IPS-18a (cell line): ENCODE measurements at regions not wholly inside any gene's neighbourhood (a gene's known extent, or its start where the extent isn't known, plus 50 kb on each side); places are given as distances from the start of the nearest gene placed in this dataset.
"Not testable (repeated sequence)": the region's sequence is repeated elsewhere in the genome, so short reads cannot be mapped to it uniquely, and the experiment has no call there.

Experiments used
- H3K27ac ChIP-seq: one replicate; pipeline ENCODE4 v1.5.1; 2013; ENCODE audit warnings: low read length
- H3K27me3 ChIP-seq: one replicate; pipeline ENCODE4 v1.6.1; 2013; ENCODE audit warnings: mild to moderate bottlenecking, low read length; ENCODE audit not compliant: control insufficient read depth, insufficient read depth
- H3K36me3 ChIP-seq: one replicate; pipeline ENCODE4 v1.6.1; 2013; ENCODE audit warnings: low read depth, low read length; ENCODE audit not compliant: control insufficient read depth
- H3K4me1 ChIP-seq: one replicate; pipeline ENCODE4 v1.6.1; 2013; ENCODE audit warnings: low read depth, low read length; ENCODE audit not compliant: control insufficient read depth
- H3K4me3 ChIP-seq: one replicate; pipeline ENCODE4 v1.5.1; 2013; ENCODE audit warnings: low read length
- H3K9ac ChIP-seq: one replicate; pipeline ENCODE4 v1.6.1; 2013; ENCODE audit warnings: mild to moderate bottlenecking, low read length, moderate library complexity
- H3K9me3 ChIP-seq: one replicate; pipeline ENCODE4 v1.6.1; 2013; ENCODE audit warnings: low read depth, low read length; ENCODE audit not compliant: control insufficient read depth

DNA sequence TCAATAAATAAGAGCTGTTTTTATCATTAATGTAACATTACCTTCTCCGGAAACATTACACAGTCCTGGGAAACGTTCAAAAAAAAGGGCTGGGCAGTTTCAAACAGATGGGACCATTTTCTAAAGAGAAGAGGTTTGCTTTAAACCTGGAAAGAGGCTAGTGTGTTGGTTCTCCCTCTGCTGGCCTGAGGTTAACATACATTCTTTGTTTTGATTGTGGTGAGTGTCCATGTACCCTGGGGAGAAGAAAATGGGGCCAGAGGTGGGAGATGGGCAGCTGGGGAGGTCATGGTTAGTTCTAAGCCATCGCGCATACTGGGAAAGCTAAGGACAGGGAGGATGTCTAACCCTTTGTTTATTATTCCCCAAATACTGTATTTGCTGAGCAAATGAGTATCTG lies 194.7 kb downstream of the CPEB2 start:
- no peaks in the 10 kb centered on the region for H3K9me3 ChIP-seq
- no peak overlapping the region for H3K27ac ChIP-seq
- no peaks in the 10 kb centered on the region for H3K36me3 ChIP-seq
- H3K4me1 ChIP-seq = peaks cover 33% of the 10 kb centered on the region
- H3K4me3 ChIP-seq = no peak overlapping the region
- no peak overlapping the region for H3K9ac ChIP-seq
- H3K27me3 ChIP-seq = no peaks in the 10 kb centered on the region

GRCh38 chr4:15198070-15198727 lies 195.9 kb downstream of the CPEB2 start:
- H3K9me3 ChIP-seq = no peaks in the 10 kb centered on the region
- no peaks in the 10 kb centered on the region for H3K27me3 ChIP-seq
- H3K4me3 ChIP-seq = peak overlapping the region; percentile 37
- no peak overlapping the region for H3K9ac ChIP-seq
- H3K36me3 ChIP-seq = no peaks in the 10 kb centered on the region
- peaks cover 33% of the 10 kb centered on the region for H3K4me1 ChIP-seq
- no peak overlapping the region for H3K27ac ChIP-seq

- Histone ChIP-seq H3K4me1 (peaks cover 29% of the 10 kb centered on the region), H3K27ac (no peak overlapping the region), H3K27me3 (no peaks in the 10 kb centered on the region), H3K9ac (no peak overlapping the region), H3K9me3 (peaks cover 4% of the 10 kb centered on the region), H3K4me3 (no peak overlapping the region), H3K36me3 (no peaks in the 10 kb centered on the region)
These were observed 199.5 kb downstream of the CPEB2 start for GRCh38 chr4:15201782-15202181.

GRCh38 chr4:15202481-15202880 lies 200.2 kb downstream of the CPEB2 start:
- Histone ChIP-seq H3K27ac (no peak overlapping the region), H3K36me3 (no peaks in the 10 kb centered on the region), H3K9ac (no peak overlapping the region), H3K4me3 (no peak overlapping the region), H3K9me3 (peaks cover 11% of the 10 kb centered on the region), H3K4me1 (peaks cover 22% of the 10 kb centered on the region), H3K27me3 (no peaks in the 10 kb centered on the region)

GRCh38 chr4:15206526-15206925 lies 204.2 kb downstream of the CPEB2 start:
- H3K27ac ChIP-seq, H3K9ac ChIP-seq, H3K27me3 ChIP-seq, H3K36me3 ChIP-seq, H3K4me1 ChIP-seq, H3K4me3 ChIP-seq: not testable (repeated sequence)
- H3K9me3 ChIP-seq = peaks cover 11% of the 10 kb centered on the region

- Histone ChIP-seq H3K9me3 (no peaks in the 10 kb centered on the region), H3K36me3 (no peaks in the 10 kb centered on the region), H3K9ac (no peak overlapping the region), H3K4me1 (peaks cover 9% of the 10 kb centered on the region), H3K27me3 (no peaks in the 10 kb centered on the region), H3K27ac (no peak overlapping the region), H3K4me3 (no peak overlapping the region)
These were observed 211.2 kb downstream of the CPEB2 start for GRCh38 chr4:15213302-15213970.

DNA sequence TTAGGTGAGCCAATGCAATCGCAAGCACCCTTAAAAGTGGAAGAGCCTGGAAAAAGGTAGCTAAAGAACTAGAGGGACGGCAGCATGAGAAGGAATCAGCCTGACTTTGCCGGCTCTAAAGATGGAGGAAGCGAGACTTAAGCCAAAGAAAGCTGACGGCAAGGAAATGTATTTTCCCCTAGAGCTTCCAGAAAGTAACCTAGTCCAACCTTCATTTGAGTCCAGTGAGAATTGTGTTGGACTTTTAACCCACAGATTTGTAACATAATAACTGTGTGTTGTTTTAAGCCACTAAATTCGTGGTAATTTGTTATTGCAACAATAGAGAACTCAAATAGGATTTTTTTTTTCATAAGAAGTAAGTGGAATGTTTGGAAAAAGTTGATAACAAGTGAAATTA lies 212.7 kb upstream of the C1QTNF7 start:
- Histone ChIP-seq H3K4me1 (peaks cover 11% of the 10 kb centered on the region), H3K27me3 (no peaks in the 10 kb centered on the region), H3K27ac (no peak overlapping the region), H3K36me3 (no peaks in the 10 kb centered on the region), H3K4me3 (no peak overlapping the region), H3K9me3 (no peaks in the 10 kb centered on the region), H3K9ac (no peak overlapping the region)

DNA sequence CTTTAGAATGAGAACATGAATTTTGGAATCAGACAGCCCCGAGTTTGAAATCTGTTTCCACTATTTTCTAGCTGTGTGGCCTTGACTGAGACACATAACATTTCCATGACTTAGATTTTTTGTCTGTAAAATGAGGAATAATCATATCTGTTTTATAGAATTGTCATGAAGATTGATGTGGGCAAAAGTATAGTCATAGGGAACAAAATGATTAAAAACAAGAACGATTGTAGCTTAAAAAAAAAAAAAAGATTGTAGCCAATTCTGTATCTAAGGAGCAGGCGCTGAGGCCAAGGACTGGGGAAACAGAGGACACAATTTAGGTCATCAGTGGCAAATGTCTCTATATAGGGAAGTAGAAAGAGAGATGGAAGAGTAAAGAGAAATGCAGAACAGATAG lies 201.6 kb upstream of the C1QTNF7 start:
- H3K36me3 ChIP-seq = no peaks in the 10 kb centered on the region
- H3K4me3 ChIP-seq = no peak overlapping the region
- no peaks in the 10 kb centered on the region for H3K27me3 ChIP-seq
- H3K9me3 ChIP-seq = no peaks in the 10 kb centered on the region
- H3K27ac ChIP-seq = no peak overlapping the region
- no peaks in the 10 kb centered on the region for H3K4me1 ChIP-seq
- H3K9ac ChIP-seq = no peak overlapping the region

- Histone ChIP-seq H3K27ac (no peak overlapping the region), H3K36me3 (no peaks in the 10 kb centered on the region), H3K4me1 (peaks cover 3% of the 10 kb centered on the region), H3K9ac (no peak overlapping the region), H3K9me3 (no peaks in the 10 kb centered on the region), H3K27me3 (no peaks in the 10 kb centered on the region), H3K4me3 (no peak overlapping the region)
These were observed 196.4 kb upstream of the C1QTNF7 start for GRCh38 chr4:15231265-15232091.

DNA sequence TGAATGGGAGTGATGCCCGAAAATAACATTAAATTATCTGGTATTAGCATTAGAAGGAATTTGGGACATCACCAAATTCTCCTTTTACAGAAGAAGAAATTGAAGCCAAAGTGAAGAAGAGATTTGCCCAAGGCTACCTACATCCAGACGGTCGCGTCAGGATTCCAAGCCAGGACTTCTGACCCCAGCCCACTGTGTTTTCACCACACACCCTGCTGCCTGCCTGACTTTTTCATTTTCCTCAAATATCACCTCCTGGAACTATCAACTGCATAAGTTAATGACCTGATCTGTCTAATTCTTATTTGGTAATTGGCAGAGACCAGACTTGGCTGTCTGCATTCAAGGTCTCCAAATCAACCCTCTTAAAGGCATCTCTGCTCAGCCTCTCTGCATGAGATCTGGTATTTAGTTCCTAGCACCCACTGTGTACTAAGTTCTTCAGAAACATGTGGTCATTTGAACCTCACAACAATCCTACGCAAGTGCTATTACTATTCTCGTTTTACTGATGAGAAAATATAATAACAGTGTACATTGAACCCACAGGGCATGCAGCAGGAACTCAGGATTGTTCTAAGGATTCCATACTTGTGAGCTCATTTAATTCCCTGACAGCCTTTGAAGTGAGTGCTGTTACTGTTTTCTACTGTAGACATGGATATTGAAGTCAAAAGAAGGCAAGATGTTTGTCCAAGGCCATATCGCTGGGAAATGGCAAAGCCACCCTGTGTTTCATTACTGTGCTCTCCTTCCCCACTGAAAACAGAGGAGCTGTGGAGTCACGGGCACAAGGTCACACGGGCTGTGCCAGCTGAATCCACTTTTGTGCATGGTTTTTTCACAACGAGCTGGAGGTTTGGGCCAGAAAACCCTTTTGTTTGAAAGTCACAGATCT lies 195.2 kb upstream of the C1QTNF7 start:
- Histone ChIP-seq H3K4me3 (no peak overlapping the region), H3K36me3 (no peaks in the 10 kb centered on the region), H3K27ac (no peak overlapping the region), H3K4me1 (peaks cover 3% of the 10 kb centered on the region), H3K27me3 (no peaks in the 10 kb centered on the region), H3K9me3 (no peaks in the 10 kb centered on the region), H3K9ac (no peak overlapping the region)

DNA sequence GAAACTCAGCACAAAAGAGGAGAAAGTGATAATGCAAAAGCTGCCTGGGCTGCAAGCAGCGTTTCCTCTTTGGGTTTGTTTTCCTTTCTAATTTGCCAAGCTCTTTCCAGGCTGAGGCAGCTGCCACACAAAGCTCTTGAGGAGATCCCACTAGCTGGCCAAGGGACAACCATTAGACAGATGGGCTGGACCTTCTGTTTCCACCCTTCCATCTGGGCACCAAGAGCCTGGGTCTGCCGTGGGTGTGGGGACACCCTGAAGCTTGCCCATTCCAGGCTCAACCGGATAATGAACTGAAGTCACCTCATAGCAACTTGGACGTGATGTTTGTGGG lies 194.6 kb upstream of the C1QTNF7 start:
- no peak overlapping the region for H3K27ac ChIP-seq
- no peak overlapping the region for H3K9ac ChIP-seq
- peaks cover 3% of the 10 kb centered on the region for H3K4me1 ChIP-seq
- no peaks in the 10 kb centered on the region for H3K36me3 ChIP-seq
- H3K9me3 ChIP-seq = no peaks in the 10 kb centered on the region
- no peak overlapping the region for H3K4me3 ChIP-seq
- no peaks in the 10 kb centered on the region for H3K27me3 ChIP-seq
